ENCODE measurements at regions not wholly inside any gene's neighbourhood (a gene's known extent, or its start where the extent isn't known, plus 50 kb on each side); places are given as distances from the start of the nearest gene placed in this dataset.

DNA sequence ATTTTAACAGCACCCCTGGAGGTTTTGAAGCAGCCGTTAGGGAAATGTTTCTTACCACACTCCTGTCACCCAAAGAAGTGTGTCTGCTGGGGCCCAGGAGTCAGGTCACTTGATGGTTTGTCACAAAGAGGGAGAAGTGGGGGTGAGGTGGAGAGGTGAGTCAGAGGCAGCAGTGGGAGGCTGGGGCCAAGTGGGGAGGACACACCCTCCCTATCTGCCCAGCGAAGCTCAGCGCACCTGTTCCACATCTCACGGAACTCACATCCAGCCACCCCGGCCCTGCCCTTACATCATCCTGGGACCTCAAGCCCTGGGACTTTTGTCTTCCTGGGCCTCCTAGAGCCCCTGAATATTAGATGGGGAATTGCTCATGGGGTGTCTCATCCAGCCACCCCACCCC is 171.1 kb upstream of the SMIM23 start:
- no peak overlapping the region for H3K27ac ChIP-seq (ENCODE audit: extremely low read length, insufficient read depth, low read length)
- CTCF ChIA-PET (ENCODE audit: low intra/inter-chr PET ratio, low total read pairs) = no interaction called here
- H3K36me3 ChIP-seq (replicated peaks in 1 of 2; ENCODE audit: control insufficient read depth in 1 of 2, insufficient read depth in 2 of 2, low read length in 2 of 2) = no peaks in the 10 kb centered on the region
- 20% methylated on average over 2 of the region's 5 CpGs for WGBS (ENCODE audit: low lambda C conversion rate)
- in situ Hi-C loops (cut with HindIII; ENCODE audit: extremely low pct_ligation_motif_present, low pct_unique_long_range_greater_than_20kb) (no loop called here), intact Hi-C loops (cut with micrococcal nuclease; ENCODE audit: unreplicated experiment) (no loop called here)
- BruUV-seq (replicated peaks) = no TSS peak
- FAIRE-seq (no peak), DNase-seq (ENCODE audit: low spot score) (no peak), ATAC-seq (no peak)
- no peak for TF ChIP-seq POLR2A (IDR thresholded peaks at IDR 0.05; ENCODE audit: insufficient read depth in 1 of 2, low read depth in 2 of 2, low read length in 2 of 2)
- no peak for TF ChIP-seq ZSCAN12 (CRISPR knock-in tag; IDR thresholded peaks at IDR 0.05)
- TF ChIP-seq BHLHE40 (IDR thresholded peaks at IDR 0.05; ENCODE audit: low read length) = no peak
- no peak for TF ChIP-seq ZNF850 (CRISPR knock-in tag; conservative IDR thresholded peaks at IDR 0.05)
- TF ChIP-seq ZNF329 (CRISPR knock-in tag; IDR thresholded peaks at IDR 0.05; ENCODE audit: low read depth) = no peak
- TF ChIP-seq CREM (IDR thresholded peaks at IDR 0.05) = no peak
- no peak for TF ChIP-seq CREM (CRISPR knock-in tag; IDR thresholded peaks at IDR 0.05)
- TF ChIP-seq ZC3H13 (CRISPR knock-in tag; IDR thresholded peaks at IDR 0.05) = no peak
- no peak for TF ChIP-seq ZNF766 (CRISPR knock-in tag; IDR thresholded peaks at IDR 0.05; ENCODE audit: borderline replicate concordance)
- no peak for TF ChIP-seq SIN3B (IDR thresholded peaks at IDR 0.05; ENCODE audit: low read length)
- no peak for TF ChIP-seq TBX2 (CRISPR knock-in tag; IDR thresholded peaks at IDR 0.05; ENCODE audit: borderline replicate concordance)
- TF ChIP-seq MIXL1 (CRISPR knock-in tag; IDR thresholded peaks at IDR 0.05) = no peak
- TF ChIP-seq NCOR1 (IDR thresholded peaks at IDR 0.05; ENCODE audit: borderline replicate concordance, low read length) = no peak
- TF ChIP-seq ZNF570 (CRISPR knock-in tag; IDR thresholded peaks at IDR 0.05; ENCODE audit: borderline replicate concordance) = no peak
- no peak for TF ChIP-seq ZBTB3 (CRISPR knock-in tag; IDR thresholded peaks at IDR 0.05; ENCODE audit: borderline replicate concordance, low read depth)
- no peak for TF ChIP-seq HDAC6 (IDR thresholded peaks at IDR 0.05; ENCODE audit: low read depth, low read length)
- no peak for TF ChIP-seq ZSCAN29 (CRISPR knock-in tag; conservative IDR thresholded peaks at IDR 0.05)
- no peak overlapping the region for H2AFZ ChIP-seq (ENCODE audit: low read length)
- POLR2A ChIA-PET = no interaction called here
- peaks cover 4 to 19% of the 10 kb centered on the region in 2 experiments; a peak in 4 of 5 replicates for H3K27me3 ChIP-seq (ENCODE audit: control insufficient read depth in 1 of 2, insufficient read depth in 2 of 2, low read length in 2 of 2)
- H3K4me2 ChIP-seq (ENCODE audit: low read depth, low read length) = no peak overlapping the region
- no peaks in the 10 kb centered on the region for H3K79me2 ChIP-seq (ENCODE audit: insufficient read depth, low read length)
- no peak overlapping the region for H3K4me3 ChIP-seq (replicated peaks in 1 of 3; ENCODE audit: insufficient read depth in 1 of 3, low read depth in 2 of 3, low read length in 3 of 3)
- H3K9ac ChIP-seq (ENCODE audit: insufficient read depth, low read depth, low read length) = no peak overlapping the region
- H3K4me1 ChIP-seq (ENCODE audit: insufficient read depth, low read length) = no peaks in the 10 kb centered on the region
- H3K9me3 ChIP-seq (ENCODE audit: low read length) = no peaks in the 10 kb centered on the region
- no peaks in the 10 kb centered on the region for H4K20me1 ChIP-seq (ENCODE audit: insufficient read depth, low read length)

All from HepG2 (cell line).